Eye (tissue), 1 donor: ENCODE measurements at regions not wholly inside any gene's neighbourhood (a gene's known extent, or its start where the extent isn't known, plus 50 kb on each side); places are given as distances from the start of the nearest gene placed in this dataset.

ENCODE experiments used
- DNase-seq: peaks from one replicate; pipeline ENCODE4 v3.0.0-alpha.2; 2015

DNA sequence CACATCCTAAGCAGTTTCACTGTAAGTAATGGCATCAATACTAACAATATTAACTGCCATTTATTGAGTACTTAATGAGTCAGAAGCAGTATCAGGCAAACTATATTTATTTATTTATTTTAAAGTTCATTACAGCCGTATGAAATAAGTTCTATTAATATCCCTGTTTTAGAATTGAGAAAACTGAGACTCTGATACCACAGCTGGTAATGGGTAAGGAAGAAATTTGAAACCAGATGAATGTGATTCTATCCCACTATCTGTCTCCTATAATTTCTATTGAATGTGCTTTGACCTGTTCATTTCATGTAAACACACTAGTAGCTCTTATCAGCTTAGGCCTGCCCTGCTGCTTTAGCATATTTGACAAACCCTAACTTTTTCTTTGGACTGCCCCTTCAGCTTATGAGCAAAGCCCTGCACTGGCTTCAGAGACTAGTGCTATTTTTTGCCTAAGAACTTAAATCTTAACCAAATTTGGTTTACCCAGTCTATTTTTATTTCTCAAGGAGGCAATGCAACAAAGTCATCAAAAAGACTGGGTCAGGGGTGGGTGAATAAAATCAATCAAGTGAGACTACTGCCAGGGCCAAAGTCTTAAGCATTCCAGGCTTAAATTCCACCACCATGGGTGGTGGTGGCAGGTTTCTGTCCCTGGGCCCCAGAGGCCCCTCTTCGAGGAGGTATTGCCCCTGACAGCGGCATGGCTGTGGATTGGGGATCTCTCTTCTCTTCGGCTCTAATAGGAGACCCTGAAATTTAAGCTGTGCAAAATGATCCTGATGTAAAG is 143.4 kb downstream of the DLEU7 start:
- no peak for DNase-seq

DNA sequence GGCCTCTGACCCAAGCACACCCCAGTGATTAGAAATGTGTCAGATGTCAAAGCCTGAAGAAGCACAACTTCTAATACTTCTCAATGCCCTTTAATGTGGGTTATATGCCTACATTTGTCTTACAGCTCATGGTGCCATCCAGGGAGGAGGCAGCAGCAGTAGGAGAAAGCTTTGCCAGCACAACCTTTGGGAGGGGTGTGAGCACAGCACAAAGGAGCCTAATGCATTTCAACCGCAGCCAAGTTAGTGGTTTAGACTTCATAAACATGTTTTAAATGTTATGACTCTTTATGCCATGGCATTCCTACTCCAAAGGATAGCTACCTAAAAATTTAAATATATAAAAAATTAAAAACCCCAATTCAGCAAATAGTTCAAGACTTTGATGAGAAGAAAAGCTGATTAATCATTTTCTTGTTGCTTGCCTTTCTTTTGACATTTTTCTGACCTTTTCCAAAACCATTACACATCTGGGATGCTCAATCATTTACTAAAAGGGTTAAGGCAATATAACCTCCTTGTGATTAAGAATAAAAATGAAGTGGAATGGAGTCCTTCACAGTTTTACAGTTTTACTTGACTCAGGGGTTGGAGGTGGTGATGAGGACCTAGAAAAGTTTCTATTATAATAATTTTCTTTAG is 142.7 kb downstream of the DLEU7 start:
- DNase-seq: no peak

DNA sequence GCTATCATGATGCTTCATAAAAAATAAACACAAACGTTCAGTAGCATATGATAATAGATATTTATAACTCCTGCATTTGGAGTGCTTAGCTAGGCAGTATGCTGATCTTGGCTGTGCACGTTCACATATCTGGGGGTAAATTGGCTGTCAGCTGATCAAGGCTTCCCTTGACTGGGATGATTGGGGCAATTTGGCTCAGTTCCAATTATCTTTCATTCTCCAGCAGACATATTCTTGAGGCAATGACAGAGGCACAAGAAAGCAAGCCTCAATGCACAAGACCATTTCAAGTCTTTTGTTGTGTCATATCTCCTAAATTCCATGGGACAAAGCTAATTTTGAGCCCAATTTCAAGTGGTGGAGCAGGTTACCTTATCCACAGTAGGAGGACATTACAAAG is 142.0 kb downstream of the DLEU7 start:
- peak; percentile 66 for DNase-seq

DNA sequence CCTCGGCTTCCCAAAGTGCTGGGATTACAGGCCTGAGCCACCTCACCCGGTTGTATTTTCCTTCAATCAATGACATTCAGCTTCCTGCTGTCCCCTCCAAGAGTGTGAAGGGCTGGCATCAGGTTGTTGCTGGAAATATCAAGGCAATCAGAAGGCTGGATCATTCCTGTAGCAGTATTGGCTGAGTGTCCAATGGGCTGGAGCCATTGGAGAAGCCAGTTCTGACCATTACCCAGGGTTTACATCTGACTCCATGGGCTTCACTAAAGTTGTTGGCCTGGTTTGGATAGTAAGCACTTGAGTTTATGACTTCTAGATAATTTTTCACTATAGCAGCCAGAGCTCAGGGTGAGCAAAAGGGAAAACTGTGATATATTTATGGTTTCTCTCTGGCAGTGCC is 137.0 kb downstream of the DLEU7 start:
- no peak for DNase-seq

DNA sequence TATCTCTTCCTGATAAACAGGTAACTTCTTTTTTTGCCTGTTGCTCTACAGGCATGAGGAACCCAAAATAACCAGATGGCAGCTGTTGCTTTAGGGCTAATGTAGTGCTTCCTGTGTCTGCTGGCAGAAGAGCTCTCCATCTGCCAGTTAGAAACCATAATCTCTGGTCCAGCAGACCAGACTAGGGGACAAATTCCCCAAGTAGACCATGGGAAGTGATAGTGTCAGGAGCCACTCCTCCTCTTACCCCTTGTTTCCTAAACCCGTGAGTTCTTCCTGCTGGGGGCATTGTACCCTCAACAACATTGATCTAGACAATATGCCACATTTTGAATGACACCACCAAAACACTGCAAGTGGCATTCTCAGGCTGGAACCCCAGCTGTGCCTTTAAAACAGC is 135.9 kb downstream of the DLEU7 start:
- DNase-seq: no peak

DNA sequence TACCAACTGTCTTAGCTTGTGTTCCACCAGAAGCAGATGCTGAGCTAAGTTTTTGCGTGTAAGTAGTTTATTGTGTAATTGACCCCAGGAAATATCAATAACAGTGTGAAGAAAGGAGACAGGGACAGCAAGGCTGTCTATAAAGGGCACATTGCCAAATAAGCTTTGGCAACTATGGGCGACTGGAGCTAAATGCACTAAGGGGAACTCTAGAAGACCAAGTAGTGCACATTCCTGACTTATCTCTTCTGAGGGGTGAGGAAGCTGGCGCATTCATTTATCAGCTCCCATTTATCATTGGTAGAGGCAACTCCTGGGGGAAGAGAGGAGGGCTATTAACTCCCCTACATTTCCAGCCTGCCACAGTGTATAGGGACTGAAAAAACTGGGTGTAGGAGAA is 135.0 kb downstream of the DLEU7 start:
- no peak for DNase-seq

DNA sequence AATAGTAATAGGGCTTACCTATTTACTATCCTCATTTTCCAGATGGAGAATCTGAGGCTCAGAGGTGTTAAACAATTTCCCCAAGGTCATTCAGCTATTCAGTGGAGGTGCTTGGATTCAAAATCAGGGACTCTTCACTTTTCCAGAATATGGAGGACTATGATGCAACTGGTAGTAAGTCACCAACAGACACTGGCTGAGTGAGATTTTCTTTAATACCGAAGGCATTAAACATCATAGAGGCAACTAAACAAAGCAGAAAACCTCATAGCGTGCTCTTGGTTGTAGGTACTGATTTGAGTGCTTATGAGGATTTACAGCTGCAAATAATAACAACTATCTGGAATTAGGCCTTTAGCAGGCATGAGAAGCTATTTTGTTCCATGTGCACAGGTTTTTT is 134.4 kb downstream of the DLEU7 start:
- no peak for DNase-seq

DNA sequence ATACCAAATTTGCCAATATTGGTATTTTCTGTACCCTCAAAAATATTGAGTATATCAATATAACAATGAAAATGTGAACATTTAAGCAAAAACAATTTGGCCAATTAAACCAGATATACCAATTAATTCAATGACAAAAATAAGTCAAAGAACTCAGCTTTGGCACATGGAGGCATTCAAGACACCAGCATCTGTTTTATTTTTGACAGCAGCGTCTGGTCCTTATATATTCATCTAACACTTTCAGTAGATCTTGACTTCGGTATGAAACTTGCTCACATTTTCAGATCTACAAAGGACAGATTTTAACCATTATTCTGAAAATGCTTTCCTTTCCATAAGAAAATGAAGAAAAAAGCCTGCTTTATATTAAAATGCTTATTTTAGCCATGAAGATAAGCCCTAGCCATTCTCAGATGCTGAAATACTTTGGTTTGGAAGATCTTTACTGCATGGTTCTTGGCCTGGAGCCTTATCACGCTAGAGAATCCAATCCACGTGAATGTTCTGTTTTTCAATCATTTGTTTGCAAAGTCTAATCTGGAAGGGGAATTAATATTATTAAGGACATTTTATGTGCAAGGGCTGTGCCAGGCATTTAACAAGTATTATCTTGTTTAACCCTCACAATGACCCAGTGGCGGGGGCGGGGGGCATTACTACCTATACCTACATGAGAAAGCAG is 132.2 kb downstream of the DLEU7 start:
- no peak for DNase-seq

DNA sequence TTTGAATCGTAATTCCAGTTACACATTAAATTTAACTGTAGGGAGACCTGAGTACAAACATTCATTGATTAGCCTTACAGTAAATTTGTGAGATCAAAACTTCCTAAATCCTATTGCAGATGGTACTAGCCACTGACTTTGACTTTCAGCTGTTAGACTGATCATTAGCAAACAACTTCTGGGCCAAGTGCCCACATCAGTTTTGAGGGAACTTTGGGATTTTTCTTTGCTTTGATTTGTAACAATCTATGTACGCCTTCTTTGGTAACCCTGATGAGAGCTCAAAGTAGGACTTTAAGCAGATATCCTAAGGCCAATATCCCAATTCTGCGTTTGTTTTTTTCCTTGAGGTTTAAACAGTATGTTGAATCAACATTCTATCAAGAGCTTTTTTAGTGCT is 131.5 kb downstream of the DLEU7 start:
- DNase-seq: no peak

DNA sequence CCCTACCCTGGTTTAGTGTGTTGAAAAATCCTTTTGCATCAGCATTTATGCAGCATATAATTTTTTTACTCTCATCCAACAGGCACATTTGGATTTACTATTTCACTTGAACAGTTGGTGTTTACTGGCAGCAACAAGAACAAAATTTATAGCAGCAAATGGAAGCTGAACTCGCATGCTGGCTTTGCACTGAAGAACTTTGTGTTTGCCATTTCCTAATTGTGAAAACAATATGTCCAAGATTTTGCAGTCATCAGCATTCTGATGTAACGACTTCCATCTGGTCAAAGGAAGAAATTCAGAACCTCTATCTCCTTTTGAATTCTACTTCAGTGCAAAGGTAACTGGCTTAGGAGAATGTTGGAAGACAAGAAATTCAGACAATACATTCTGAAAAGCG is 131.0 kb downstream of the DLEU7 start:
- no peak for DNase-seq

DNA sequence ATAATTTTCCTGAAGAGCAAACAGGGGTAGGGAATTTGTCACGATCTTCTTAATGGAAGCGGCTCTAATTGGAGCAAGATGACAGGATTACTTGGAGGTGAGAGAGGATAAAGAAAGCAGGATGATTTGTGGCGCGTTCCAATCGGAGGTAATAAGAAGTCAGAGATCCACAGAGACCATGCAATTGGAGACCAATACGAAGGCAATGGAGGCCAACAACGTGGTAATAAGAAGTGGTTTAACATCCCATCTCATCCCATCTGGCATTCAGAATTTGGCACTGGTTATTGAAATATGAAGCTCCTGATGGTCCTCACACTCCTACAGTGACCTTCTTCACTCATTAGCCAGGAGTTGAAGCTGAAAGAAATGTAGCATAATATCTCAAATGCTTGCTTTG is 130.6 kb downstream of the DLEU7 start:
- DNase-seq: no peak

DNA sequence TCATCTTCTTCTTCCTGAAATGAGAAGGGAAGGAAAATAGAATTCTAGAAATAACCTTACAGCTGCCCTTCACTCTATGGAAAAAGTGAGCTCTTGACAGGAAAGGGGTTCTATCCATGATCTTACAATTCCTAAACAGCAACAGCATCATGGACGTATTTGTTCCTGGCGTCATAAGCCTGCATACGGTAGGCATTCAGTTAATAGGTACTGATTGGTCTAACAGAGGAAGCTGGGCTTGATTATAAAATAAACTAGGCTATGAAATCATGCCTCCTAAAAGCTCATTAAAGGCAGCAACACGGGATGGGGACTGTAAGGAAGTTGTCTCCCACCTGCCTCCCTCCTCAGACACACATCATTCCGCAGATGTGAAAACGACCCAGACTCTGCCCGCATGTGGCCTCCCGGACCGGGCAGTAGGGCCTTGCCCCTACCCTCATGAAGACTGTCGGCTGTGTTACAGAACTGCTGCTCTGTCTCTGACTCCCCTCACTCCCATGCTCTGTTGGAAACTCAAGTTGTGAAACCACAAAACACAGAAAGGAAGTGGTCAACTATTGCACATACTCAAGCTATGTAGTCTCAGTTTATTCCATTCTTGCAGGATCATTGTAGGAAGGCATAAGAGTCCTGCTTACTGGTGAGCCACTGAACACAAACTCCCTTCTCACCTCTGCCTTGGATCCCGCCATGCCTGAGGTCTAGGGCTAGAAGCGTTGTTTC is 129.8 kb downstream of the DLEU7 start:
- DNase-seq: no peak

DNA sequence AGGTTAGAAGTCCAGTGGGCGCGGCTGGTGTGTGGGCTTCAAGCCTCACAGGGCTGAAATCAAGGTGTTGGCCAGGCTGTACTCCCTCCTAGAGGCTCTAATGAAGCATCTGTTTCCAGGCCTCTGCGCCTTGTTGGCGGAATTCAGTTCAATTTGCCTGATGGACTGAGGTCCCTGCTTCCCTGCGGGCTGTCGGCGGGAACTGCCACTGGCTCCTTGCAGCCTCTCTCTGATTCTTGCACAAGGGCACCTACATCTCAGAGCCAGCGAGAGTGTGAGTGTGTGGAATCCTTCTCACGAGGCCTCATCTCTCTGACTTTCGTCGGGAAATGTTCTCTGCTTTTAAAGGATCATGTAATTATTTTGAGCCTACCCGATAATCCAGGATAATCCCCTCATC is 128.6 kb downstream of the DLEU7 start:
- no peak for DNase-seq

DNA sequence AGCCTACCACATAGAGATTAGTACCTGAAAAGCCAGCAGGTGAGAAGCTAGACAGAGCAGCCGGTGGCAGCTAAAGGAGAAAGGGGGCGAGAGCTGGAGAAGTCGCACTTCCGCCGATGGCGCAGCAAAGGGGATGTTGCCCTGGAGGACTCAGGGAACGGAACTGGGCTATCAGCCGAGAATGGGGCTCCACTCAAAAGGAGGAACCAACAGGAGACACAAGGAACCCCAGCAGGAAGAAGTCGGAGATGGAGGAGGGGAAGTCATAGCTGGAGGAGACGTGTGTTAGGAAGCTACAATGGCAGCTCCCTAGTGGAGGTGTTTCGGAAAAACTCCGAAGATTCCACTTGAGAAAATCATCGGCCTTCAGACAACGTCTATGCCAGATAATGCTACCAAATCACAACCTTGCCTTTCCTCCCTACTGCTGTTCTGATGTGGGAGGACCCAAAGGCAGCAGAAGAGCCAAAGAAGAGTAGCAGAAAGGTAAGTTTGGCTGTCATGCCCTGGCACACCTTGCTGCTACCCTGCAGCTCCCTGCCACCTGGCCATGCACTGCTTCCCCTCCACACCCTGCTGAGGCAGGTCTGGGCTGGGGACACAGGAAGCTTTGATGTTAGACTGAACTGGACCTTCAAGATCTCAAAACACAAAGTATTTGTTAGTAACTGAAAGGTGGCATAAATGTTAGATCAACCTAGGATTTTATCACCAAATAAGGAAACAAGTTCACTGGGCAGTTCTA is 127.9 kb downstream of the DLEU7 start:
- DNase-seq: no peak

DNA sequence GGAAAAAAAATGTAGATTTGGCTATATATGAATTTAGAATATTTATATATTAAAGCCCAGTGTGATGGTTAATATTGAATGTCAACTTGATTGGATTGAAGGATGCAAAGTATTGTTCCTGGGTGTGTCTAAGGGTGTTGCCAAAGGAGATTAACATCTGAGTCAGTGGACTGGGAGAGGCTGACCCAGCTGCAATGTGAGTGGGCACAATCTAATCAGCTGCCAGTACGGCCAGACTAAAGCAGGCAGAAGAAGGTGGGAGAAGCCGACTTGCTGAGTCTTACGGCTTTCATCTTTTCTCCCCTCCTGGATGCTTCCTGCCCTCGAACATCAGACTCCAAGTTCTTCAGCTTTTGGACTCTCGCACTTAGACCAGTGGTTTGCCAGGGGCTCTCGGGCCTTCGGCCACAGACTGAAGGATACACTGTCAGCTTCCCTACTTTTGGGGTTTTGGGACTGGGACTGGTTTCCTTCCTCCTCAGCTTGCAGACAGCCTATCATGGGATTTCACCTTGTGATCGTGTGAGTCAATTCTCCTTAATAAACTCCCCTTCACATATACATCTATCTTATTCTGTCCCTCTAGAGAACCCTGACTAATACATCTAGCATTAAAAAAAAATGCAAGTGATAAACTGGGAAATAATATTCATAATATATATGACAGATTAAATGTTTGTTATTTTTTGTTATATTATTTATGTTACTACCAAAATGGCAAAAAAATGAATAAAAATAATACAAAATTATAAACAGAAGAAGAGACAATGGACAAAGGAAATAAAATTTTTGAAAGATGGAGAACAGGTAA is 122.4 kb downstream of the DLEU7 start:
- DNase-seq: no peak

DNA sequence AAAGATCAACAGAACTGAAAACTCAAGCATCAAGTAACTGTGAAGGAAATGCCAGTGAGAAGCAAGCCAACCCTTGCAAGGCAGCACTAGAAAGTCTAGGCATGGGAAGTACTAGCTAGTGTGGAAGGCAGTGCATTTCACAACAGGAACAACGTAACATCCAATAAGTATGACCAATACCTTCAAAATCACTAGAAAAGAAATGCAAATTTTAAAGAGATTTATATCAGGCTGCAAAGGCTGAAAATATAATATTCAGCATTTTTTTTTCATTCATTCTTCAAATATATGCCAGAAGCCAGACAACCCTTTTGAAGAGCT is 121.9 kb downstream of the DLEU7 start:
- no peak for DNase-seq

DNA sequence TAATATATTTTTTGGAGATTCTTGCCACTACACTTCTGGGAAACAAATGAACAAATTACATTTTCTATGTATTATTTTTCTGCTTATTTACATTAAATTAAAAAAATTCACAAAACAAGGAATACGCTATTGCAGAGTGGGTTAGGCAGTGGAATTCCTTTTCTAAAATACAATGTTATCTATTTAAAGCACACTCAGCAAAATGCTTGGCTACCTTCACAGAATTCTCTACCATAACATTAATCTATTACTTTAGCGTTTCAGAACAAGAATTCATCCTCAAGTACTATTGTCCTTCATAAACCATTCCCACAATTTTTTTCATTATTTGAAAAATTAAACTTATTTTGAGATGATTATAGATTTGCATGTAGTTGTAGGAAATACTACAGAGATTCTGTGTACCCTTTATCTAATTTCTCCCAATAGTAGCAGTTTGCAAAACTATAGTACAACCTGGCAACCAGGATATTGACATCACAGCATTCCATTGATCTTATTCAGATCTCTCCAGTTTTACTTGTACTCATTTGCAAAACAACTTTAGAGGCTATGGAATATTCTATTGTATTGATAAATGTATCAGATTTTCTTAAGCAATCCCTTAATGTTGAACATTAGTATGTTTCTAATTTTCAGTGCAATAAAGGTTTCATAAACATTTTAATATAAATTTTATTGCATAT is 120.9 kb downstream of the DLEU7 start:
- no peak for DNase-seq

DNA sequence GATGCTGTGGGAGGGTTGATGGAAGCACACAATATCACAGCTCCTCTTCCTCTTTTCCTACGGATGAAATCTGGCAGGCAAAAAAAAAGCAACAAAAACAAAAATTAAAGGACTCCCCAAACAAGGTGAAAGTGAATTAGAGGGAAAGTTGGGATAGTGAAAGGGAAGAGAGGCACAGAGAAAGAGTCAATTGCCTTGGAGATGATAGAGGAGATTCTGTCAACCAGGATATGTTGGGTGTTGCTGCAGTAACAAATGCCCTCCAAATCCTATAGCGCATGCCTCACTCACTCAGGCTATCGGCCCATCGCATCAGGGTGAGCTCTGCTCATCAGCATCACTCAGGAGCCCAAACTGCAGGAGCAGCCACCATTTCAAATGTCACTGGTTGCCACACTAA is 119.1 kb downstream of the DLEU7 start:
- no peak for DNase-seq

DNA sequence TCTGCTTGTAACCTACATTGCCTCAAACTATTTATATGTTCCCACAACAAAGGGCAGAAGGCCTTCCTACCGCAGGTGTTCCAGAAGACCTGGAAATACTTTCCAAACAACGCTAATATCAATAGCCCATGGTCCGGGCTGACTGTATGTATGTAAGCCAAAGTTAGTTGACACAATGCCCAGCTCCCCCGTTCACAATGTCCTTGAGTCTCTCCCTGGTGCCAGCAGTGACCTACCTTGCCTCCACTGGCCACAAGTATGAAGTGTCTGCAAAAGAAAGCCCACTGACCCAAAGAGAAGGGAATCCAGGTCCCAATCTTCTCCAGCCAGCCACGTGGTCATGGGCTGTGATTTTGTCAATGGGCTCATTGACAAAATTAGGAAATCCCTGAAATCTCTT is 118.6 kb downstream of the DLEU7 start:
- no peak for DNase-seq

DNA sequence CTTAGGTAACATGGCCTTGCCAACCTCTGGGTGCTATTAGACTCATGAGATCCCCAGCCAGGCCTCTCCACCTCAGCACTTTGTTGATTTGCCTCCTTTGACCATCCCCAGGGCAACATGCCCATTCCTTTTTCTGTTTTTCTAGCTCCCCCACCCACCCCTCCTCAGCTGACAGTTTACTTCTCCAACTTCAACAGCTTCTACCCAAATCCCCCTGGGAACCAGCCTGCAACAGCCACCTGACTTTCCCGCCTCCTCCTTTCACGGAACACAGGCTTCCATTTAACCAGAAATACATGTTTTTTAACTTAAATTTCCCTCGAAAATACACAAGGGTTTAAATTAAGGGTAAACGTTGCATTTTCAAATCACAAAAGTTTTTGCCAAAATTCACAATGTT is 117.3 kb downstream of the DLEU7 start:
- no peak for DNase-seq

DNA sequence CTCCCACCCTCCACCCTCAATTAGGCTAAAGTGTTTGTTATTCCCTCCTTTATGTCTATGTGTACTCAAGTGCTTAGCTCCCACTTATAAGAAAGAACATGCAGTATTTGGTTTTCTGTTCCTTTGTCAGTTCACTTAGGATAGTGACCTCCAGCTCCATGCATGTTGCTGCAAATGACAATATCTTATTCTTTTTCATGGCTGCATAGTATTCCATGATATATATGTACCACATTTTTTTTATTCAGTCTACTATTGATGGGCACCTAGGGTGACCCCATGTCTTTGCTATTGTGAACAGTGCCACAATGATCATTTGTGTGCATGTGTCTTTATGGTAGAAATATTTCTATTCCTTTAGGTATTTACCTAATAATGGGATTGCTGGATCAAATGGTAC is 114.3 kb downstream of the DLEU7 start:
- DNase-seq: no peak
